H9 (cell line): ENCODE measurements at regions not wholly inside any gene's neighbourhood (a gene's known extent, or its start where the extent isn't known, plus 50 kb on each side); places are given as distances from the start of the nearest gene placed in this dataset.

Experiments used
- DNase-seq: peaks from one replicate; pipeline ENCODE4 v3.0.0-alpha.2; 2017
- H2AFZ ChIP-seq: one replicate; pipeline ENCODE4 v1.6.1; 2013; ENCODE audit warnings: mild to moderate bottlenecking, low read length, control low read depth, moderate library complexity
- H2AK5ac ChIP-seq: 2 replicates; pipeline ENCODE4 v1.6.1; 2013; ENCODE audit warnings: low read length, control low read depth, mixed read lengths; ENCODE audit not compliant: insufficient read length
- H2BK120ac ChIP-seq: one replicate; pipeline ENCODE4 v1.6.1; 2013; ENCODE audit warnings: low read depth, mild to moderate bottlenecking, low read length, control low read depth, inconsistent platforms; ENCODE audit not compliant: poor library complexity, severe bottlenecking
- H2BK12ac ChIP-seq: 2 replicates; pipeline ENCODE4 v1.6.1; 2013; ENCODE audit warnings: low read length, control low read depth, mixed read lengths, low read depth; ENCODE audit not compliant: insufficient read length
- H2BK15ac ChIP-seq: 2 replicates; pipeline ENCODE4 v1.6.1; 2013; ENCODE audit warnings: low read depth, low read length, control low read depth
- H2BK20ac ChIP-seq: one replicate; pipeline ENCODE4 v1.6.1; 2013; ENCODE audit warnings: low read depth, mild to moderate bottlenecking, low read length, control low read depth, inconsistent platforms; ENCODE audit not compliant: poor library complexity, severe bottlenecking
- H2BK5ac ChIP-seq: 2 replicates; pipeline ENCODE4 v1.6.1; 2013; ENCODE audit warnings: low read length, control low read depth, mixed read lengths; ENCODE audit not compliant: insufficient read length
- H3K14ac ChIP-seq: 2 replicates; pipeline ENCODE4 v1.6.1; 2013; ENCODE audit warnings: low read length, control low read depth; ENCODE audit not compliant: insufficient read depth
- H3K18ac ChIP-seq: 2 replicates; pipeline ENCODE4 v1.6.1; 2013; ENCODE audit warnings: low read depth, mild to moderate bottlenecking, mixed read lengths, low read length, control low read depth; ENCODE audit not compliant: insufficient read length
- H3K23ac ChIP-seq: 2 replicates; pipeline ENCODE4 v1.6.1; 2013; ENCODE audit warnings: low read length, control low read depth, mixed read lengths, low read depth; ENCODE audit not compliant: insufficient read length
- H3K23me2 ChIP-seq: 2 replicates; pipeline ENCODE4 v1.6.1; 2013; ENCODE audit warnings: low read depth, mild to moderate bottlenecking, mixed read lengths, low read length, control low read depth; ENCODE audit not compliant: insufficient read length, poor library complexity, severe bottlenecking
- H3K27ac ChIP-seq: 2 replicates; pipeline ENCODE4 v1.5.1; 2013; ENCODE audit warnings: low read length, control low read depth, mixed read lengths, low read depth; ENCODE audit not compliant: insufficient read length
- H3K27me3 ChIP-seq: 2 replicates; pipeline ENCODE4 v1.6.1; 2013; ENCODE audit warnings: low read length, control low read depth, inconsistent platforms; ENCODE audit not compliant: insufficient read depth
- H3K4ac ChIP-seq: 2 replicates; pipeline ENCODE4 v1.6.1; 2013; ENCODE audit warnings: low read depth, mild to moderate bottlenecking, control low read depth, inconsistent platforms, low read length, moderate library complexity
- H3K4me1 ChIP-seq: 2 replicates; pipeline ENCODE4 v1.6.1; 2013; ENCODE audit warnings: low read length, control low read depth, inconsistent platforms; ENCODE audit not compliant: insufficient read depth
- H3K4me2 ChIP-seq: 2 replicates; pipeline ENCODE4 v1.6.1; 2013; ENCODE audit warnings: low read length, control low read depth, mixed read lengths; ENCODE audit not compliant: insufficient read length, insufficient read depth
- H3K56ac ChIP-seq: 2 replicates; pipeline ENCODE4 v1.6.1; 2013; ENCODE audit warnings: low read depth, mild to moderate bottlenecking, mixed read lengths, low read length, control low read depth; ENCODE audit not compliant: insufficient read length
- H3K79me1 ChIP-seq: 2 replicates; pipeline ENCODE4 v1.6.1; 2013; ENCODE audit warnings: low read depth, mild to moderate bottlenecking, moderate library complexity, low read length, control low read depth, inconsistent platforms; ENCODE audit not compliant: insufficient read depth, poor library complexity, severe bottlenecking
- H3K79me2 ChIP-seq: 2 replicates; pipeline ENCODE4 v1.6.1; 2013; ENCODE audit warnings: low read length, control low read depth, inconsistent platforms; ENCODE audit not compliant: insufficient read depth
- H3K9ac ChIP-seq: 2 replicates; pipeline ENCODE4 v1.6.1; 2013; ENCODE audit warnings: low read length, control low read depth, mixed read lengths; ENCODE audit not compliant: insufficient read length; ENCODE audit errors: extremely low read depth
- H3K9me3 ChIP-seq: one replicate; pipeline ENCODE4 v1.6.1; 2013; ENCODE audit warnings: low read depth, low read length, inconsistent platforms; ENCODE audit not compliant: control insufficient read depth
- H3T11ph ChIP-seq: one replicate; pipeline ENCODE4 v1.6.1; 2013; ENCODE audit warnings: mild to moderate bottlenecking, low read length, control low read depth, inconsistent platforms
- H4K20me1 ChIP-seq: one replicate; pipeline ENCODE4 v1.6.1; 2013; ENCODE audit not compliant: control insufficient read depth, insufficient read length, insufficient read depth
- H4K5ac ChIP-seq: 2 replicates; pipeline ENCODE4 v1.6.1; 2013; ENCODE audit warnings: low read depth, mild to moderate bottlenecking, mixed read lengths, low read length, control low read depth; ENCODE audit not compliant: insufficient read length
- H4K8ac ChIP-seq: replicated peaks from 2 replicates; pipeline ENCODE4 v1.6.1; 2013; ENCODE audit warnings: low read length, control low read depth, mixed read lengths, low read depth; ENCODE audit not compliant: insufficient read length
- H4K91ac ChIP-seq: 2 replicates; pipeline ENCODE4 v1.6.1; 2013; ENCODE audit warnings: low read depth, mild to moderate bottlenecking, moderate library complexity, mixed read lengths, low read length, control low read depth; ENCODE audit not compliant: insufficient read length
- H3K27ac Mint-ChIP-seq, 3 experiments: 2 replicates in 2 of 3; 3 replicates in 1 of 3; pipeline ENCODE4 v1.8.0; 2020 to 2021; ENCODE audit warnings: mixed read lengths in 3 of 3, mild to moderate bottlenecking in 1 of 3, moderate library complexity in 1 of 3
- H3K27me3 Mint-ChIP-seq: 2 replicates; pipeline ENCODE4 v1.8.0; 2021; ENCODE audit warnings: low read depth, mild to moderate bottlenecking, moderate library complexity, mixed read lengths
- H3K36me3 Mint-ChIP-seq, 3 experiments: 2 replicates in 2 of 3; 3 replicates in 1 of 3; pipeline ENCODE4 v1.8.0; 2020 to 2021; ENCODE audit warnings: low read depth in 3 of 3, mixed read lengths in 3 of 3; ENCODE audit not compliant: insufficient read depth in 1 of 3
- H3K4me1 Mint-ChIP-seq, 2 experiments: 2 replicates each; pipeline ENCODE4 v1.8.0; 2020; ENCODE audit warnings: mixed read lengths in 2 of 2
- H3K4me3 Mint-ChIP-seq, 2 experiments: 2 replicates in 1 of 2; 3 replicates in 1 of 2; pipeline ENCODE4 v1.8.0; 2020 to 2021; ENCODE audit warnings: mild to moderate bottlenecking in 2 of 2, mixed read lengths in 2 of 2, moderate library complexity in 1 of 2
- H3K9me3 Mint-ChIP-seq, 2 experiments: 2 replicates in 1 of 2; 3 replicates in 1 of 2; pipeline ENCODE4 v1.8.0; 2020; ENCODE audit warnings: mild to moderate bottlenecking in 2 of 2, mixed read lengths in 2 of 2, moderate library complexity in 1 of 2
- WGBS: extraction: QIAGEN DNeasy Blood & Tissue Kit; methylation state at CpG from one replicate; pipeline ENCODE4 v1.1.7; 2013; ENCODE audit warnings: missing lambda C conversion rate, low lambda C conversion rate, mixed read lengths; ENCODE audit not compliant: insufficient read length; ENCODE audit errors: extremely low coverage; 5-methylcytosine and 5-hydroxymethylcytosine counted together
- TF ChIP-seq, protein P1 (sequence below): fragments of 200-600 bp; sonication (generic); conservative IDR thresholded peaks from 3 replicates; pipeline ENCODE4 v1.8.0; 2021; ENCODE audit warnings: antibody characterized with exemption, mild to moderate bottlenecking

GRCh38 chr2:3051266-3051665 is 326.4 kb downstream of the EIPR1 start:
- no peaks in the 10 kb centered on the region for H3K79me2 ChIP-seq
- H2BK15ac ChIP-seq: no peak overlapping the region
- Mint-ChIP-seq H3K4me1 (peaks cover 2 to 4% of the 10 kb centered on the region in 2 experiments; a peak in 2 of 4 replicates), H3K27ac (no peak overlapping the region), H3K4me3 (no peak overlapping the region), H3K27me3 (peaks cover 6% of the 10 kb centered on the region; the same call in 1 of the 2 replicates), H3K9me3 (peaks cover 5 to 6% of the 10 kb centered on the region in 2 experiments; a peak in 4 of 5 replicates), H3K36me3 (no peaks in the 10 kb centered on the region; a peak in 2 of 7 replicates)
- no peak overlapping the region for H3T11ph ChIP-seq
- H2BK5ac ChIP-seq: no peak overlapping the region
- H4K8ac ChIP-seq: no peak overlapping the region
- no peaks in the 10 kb centered on the region for H3K4me1 ChIP-seq
- H3K23me2 ChIP-seq: no peaks in the 10 kb centered on the region
- no peak overlapping the region for H3K9ac ChIP-seq
- DNase-seq: no peak
- H3K14ac ChIP-seq: no peak overlapping the region
- H2BK20ac ChIP-seq: no peak overlapping the region
- no peak overlapping the region for H2AK5ac ChIP-seq
- no peaks in the 10 kb centered on the region for H4K20me1 ChIP-seq
- no peak overlapping the region for H3K27ac ChIP-seq
- no peaks in the 10 kb centered on the region for H3K27me3 ChIP-seq
- H4K5ac ChIP-seq: no peak overlapping the region
- no peak overlapping the region for H3K56ac ChIP-seq
- H3K9me3 ChIP-seq: no peaks in the 10 kb centered on the region
- no peak overlapping the region for H3K4me2 ChIP-seq
- no peak overlapping the region for H3K23ac ChIP-seq
- no CpG with 5 or more reads among the region's 5 CpGs for WGBS
- TF ChIP-seq, protein P1, sequence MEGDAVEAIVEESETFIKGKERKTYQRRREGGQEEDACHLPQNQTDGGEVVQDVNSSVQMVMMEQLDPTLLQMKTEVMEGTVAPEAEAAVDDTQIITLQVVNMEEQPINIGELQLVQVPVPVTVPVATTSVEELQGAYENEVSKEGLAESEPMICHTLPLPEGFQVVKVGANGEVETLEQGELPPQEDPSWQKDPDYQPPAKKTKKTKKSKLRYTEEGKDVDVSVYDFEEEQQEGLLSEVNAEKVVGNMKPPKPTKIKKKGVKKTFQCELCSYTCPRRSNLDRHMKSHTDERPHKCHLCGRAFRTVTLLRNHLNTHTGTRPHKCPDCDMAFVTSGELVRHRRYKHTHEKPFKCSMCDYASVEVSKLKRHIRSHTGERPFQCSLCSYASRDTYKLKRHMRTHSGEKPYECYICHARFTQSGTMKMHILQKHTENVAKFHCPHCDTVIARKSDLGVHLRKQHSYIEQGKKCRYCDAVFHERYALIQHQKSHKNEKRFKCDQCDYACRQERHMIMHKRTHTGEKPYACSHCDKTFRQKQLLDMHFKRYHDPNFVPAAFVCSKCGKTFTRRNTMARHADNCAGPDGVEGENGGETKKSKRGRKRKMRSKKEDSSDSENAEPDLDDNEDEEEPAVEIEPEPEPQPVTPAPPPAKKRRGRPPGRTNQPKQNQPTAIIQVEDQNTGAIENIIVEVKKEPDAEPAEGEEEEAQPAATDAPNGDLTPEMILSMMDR: no peak
- H3K18ac ChIP-seq: no peak overlapping the region
- H2BK12ac ChIP-seq: no peak overlapping the region
- no peak overlapping the region for H2AFZ ChIP-seq
- no peak overlapping the region for H2BK120ac ChIP-seq
- no peak overlapping the region for H4K91ac ChIP-seq
- no peaks in the 10 kb centered on the region for H3K79me1 ChIP-seq
- H3K4ac ChIP-seq: no peak overlapping the region
